Fibroblast of pulmonary artery (primary cell): ENCODE measurements at regions not wholly inside any gene's neighbourhood (a gene's known extent, or its start where the extent isn't known, plus 50 kb on each side); places are given as distances from the start of the nearest gene placed in this dataset.

Source experiments
- DNase-seq: peaks from one replicate; pipeline ENCODE4 v3.0.0-alpha.2; 2010; ENCODE audit warnings: low read depth
- H3K4me3 ChIP-seq: replicated peaks from 2 replicates; pipeline ENCODE4 v1.5.1; 2011; ENCODE audit warnings: low read depth, mild to moderate bottlenecking, control low read depth, low read length, moderate library complexity
- TF ChIP-seq, protein P1 (sequence below): IDR thresholded peaks from 2 replicates; pipeline ENCODE4 v1.5.1; 2011; ENCODE audit warnings: mild to moderate bottlenecking, control low read depth, low read length, inconsistent platforms; ENCODE audit errors: missing control alignments

DNA sequence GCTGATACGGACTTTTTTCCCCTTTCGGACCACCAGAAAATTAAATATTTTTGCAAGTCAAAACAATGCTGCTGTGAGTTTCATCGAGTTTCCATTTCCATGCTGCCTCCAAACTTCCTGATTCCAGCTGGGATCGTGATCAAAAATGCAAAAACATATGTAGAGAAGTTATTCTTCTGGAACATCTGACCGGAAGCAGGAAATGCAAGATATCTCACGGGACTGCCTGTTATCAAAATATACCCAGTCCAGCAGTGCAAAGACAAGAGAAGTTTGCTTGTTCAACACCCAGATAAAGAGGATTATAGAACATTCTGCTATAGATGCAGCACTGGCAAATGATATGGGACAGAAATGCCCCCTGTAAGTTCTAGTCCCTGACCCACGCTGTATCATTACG is 726.7 kb upstream of the NR2F2 start:
- H3K4me3 ChIP-seq = no peak overlapping the region
- DNase-seq = peak; percentile 86
- TF ChIP-seq, protein P1, sequence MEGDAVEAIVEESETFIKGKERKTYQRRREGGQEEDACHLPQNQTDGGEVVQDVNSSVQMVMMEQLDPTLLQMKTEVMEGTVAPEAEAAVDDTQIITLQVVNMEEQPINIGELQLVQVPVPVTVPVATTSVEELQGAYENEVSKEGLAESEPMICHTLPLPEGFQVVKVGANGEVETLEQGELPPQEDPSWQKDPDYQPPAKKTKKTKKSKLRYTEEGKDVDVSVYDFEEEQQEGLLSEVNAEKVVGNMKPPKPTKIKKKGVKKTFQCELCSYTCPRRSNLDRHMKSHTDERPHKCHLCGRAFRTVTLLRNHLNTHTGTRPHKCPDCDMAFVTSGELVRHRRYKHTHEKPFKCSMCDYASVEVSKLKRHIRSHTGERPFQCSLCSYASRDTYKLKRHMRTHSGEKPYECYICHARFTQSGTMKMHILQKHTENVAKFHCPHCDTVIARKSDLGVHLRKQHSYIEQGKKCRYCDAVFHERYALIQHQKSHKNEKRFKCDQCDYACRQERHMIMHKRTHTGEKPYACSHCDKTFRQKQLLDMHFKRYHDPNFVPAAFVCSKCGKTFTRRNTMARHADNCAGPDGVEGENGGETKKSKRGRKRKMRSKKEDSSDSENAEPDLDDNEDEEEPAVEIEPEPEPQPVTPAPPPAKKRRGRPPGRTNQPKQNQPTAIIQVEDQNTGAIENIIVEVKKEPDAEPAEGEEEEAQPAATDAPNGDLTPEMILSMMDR = no peak

DNA sequence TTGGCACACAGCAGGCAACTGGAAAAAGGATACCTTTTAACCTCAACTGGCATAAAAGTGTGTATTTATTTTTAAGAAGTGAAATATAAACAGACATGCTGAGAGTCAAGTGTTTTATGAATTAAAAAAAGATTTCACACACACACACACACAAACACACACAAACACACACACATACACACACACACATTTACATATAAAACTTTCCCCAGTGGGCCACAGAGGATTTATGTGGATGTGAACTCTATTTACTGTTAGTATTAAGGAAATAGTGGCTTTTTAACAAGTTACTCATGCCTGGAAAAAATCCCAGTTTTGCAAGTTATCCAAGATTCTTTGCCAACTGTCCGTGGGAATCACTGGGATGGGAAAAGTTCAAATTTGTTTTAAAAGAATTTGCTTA is 725.9 kb upstream of the NR2F2 start:
- no peak overlapping the region for H3K4me3 ChIP-seq
- DNase-seq = peak; percentile 96
- TF ChIP-seq, protein P1 = no peak

DNA sequence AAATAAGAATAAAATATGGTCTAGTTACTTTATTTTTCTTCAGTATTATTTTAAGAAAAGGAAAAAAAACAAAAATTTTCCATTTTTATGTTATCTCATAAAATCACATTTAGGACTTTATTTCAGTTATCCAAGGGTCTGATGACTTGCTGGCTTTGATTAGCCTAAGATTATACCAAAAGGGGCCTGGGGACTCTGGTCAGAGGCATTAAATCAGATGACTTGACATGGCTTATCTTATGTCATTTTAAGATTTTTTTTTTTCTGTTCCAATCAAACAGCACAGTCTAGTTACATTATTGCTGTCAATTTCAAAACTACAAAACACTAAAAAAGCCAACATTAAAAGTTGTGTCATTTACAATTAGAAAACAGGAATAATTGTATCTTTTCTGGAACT is 725.4 kb upstream of the NR2F2 start:
- H3K4me3 ChIP-seq = no peak overlapping the region
- no peak for DNase-seq
- TF ChIP-seq, protein P1 = no peak

DNA sequence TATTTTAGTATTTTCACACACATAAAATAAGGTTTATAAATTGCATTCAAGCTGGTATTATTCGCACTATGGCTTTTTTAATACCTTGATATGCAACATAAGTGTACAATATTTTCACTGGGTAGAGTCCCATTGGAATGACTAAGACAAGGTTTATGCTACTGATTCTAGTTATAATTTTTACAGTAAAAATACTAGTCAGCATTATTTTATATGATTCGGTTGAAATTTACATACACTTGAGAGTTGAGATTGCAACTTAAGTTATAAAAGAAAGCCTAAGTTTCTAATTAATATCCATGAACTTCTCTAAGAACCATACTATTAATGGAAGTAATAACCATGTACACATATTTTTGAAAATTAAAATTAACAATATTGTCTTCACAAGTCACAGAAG is 723.9 kb upstream of the NR2F2 start:
- TF ChIP-seq, protein P1 = no peak
- no peak for DNase-seq
- no peak overlapping the region for H3K4me3 ChIP-seq

DNA sequence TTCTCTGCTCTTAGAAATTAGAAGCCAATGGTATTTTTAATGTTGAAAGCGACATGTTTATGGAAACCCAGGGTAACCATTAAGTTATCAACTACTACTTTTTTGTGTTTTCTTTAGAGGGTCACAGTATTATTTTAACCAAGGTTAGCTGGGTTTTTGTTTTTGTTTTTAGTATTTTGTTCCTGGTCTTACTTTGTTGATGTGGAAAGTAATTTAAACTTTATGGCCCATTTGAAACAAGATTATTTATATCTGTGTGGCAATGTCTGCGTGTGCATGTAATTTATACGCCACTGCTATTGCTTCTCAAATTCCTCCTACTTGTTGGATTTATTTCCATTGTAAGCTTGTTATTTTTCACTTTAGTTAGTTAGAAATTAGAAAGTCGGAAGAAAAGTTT is 722.1 kb upstream of the NR2F2 start:
- no peak for DNase-seq
- TF ChIP-seq, protein P1 = no peak
- H3K4me3 ChIP-seq = no peak overlapping the region

DNA sequence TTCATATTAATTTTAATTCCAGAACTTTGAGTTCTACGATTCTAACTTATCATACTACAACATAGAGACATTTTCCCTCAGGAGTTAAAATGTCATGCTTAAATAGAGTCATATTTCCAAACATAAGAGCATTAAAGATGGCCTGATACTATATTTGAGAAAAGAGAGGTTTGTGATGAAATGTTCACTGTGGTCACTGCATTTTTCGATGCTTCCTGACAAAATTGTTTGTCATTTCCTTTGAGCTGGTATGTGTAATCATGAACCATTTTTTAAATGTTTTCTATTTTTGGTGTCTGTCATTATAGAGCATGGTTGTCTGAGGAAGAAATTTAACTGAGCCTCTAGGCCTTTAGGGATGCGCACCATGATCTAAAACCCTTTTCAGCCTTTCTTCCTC is 721.4 kb upstream of the NR2F2 start:
- H3K4me3 ChIP-seq = no peak overlapping the region
- TF ChIP-seq, protein P1 = no peak
- peak; percentile 75 for DNase-seq

DNA sequence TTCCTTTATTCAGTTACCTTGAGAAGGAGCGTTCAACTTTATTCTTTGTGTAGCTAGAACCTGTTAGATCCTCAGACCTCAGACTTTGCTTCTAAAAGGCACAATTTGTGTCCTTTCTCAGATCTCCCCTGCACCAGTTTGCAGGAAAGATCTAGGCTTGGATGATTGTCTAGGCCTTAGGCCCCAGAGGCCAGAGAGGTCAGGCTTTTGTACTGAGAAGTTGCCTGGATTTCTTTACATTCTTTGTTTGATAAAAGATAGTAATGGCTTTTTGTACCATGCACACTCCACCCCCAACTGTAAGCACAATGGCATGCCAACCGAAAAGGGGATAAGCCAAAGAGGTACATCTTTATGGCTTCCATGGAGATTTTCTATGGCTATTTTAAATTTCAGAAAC is 719.6 kb upstream of the NR2F2 start:
- DNase-seq = no peak
- no peak overlapping the region for H3K4me3 ChIP-seq
- TF ChIP-seq, protein P1 = no peak
